PC-3 (cell line): ENCODE measurements at regions not wholly inside any gene's neighbourhood (a gene's known extent, or its start where the extent isn't known, plus 50 kb on each side); places are given as distances from the start of the nearest gene placed in this dataset.

ENCODE experiments used
- EZH2 ChIP-seq: fragments of 300-600 bp; sonication (generic); IDR thresholded peaks from one replicate; pipeline ENCODE4 v1.6.1; 2017; ENCODE audit warnings: antibody characterized with exemption, mild to moderate bottlenecking, low read length; ENCODE audit not compliant: unreplicated experiment
- EZH2phosphoT487 ChIP-seq: fragments of 300-600 bp; sonication (generic); IDR thresholded peaks from 2 replicates; pipeline ENCODE4 v1.6.1; 2018; ENCODE audit warnings: mild to moderate bottlenecking, antibody characterized with exemption, low read length, borderline replicate concordance
- TF ChIP-seq, protein P1 (sequence below): fragments of 300-600 bp; sonication (generic); conservative IDR thresholded peaks from 2 replicates; pipeline ENCODE4 v1.5.1; 2017; ENCODE audit warnings: antibody characterized with exemption, low read depth, mild to moderate bottlenecking, low read length

DNA sequence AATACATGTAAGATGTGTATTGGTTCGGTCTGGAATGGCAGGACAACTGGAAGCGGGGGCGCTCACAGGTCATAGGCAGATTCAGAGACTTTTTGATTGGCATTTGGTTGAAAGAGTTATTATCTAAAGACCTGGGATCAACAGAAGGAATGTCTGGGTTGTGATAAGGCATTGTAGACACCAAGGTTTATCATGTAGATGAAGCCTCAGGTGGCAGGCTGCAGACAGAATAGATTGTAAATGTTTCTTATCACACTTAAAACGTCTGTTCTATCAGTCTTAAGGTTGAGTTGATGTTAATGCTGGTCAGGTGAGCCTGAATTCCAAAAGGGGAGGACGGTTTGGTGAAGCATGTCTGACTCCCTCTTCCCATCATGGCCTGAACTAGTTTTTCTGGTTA, 295.9 kb upstream of the PROK2 start:
- TF ChIP-seq, protein P1, sequence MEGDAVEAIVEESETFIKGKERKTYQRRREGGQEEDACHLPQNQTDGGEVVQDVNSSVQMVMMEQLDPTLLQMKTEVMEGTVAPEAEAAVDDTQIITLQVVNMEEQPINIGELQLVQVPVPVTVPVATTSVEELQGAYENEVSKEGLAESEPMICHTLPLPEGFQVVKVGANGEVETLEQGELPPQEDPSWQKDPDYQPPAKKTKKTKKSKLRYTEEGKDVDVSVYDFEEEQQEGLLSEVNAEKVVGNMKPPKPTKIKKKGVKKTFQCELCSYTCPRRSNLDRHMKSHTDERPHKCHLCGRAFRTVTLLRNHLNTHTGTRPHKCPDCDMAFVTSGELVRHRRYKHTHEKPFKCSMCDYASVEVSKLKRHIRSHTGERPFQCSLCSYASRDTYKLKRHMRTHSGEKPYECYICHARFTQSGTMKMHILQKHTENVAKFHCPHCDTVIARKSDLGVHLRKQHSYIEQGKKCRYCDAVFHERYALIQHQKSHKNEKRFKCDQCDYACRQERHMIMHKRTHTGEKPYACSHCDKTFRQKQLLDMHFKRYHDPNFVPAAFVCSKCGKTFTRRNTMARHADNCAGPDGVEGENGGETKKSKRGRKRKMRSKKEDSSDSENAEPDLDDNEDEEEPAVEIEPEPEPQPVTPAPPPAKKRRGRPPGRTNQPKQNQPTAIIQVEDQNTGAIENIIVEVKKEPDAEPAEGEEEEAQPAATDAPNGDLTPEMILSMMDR = no peak
- TF ChIP-seq EZH2 (no peak), EZH2phosphoT487 (no peak)
